SK-N-SH (cell line): ENCODE measurements at regions not wholly inside any gene's neighbourhood (a gene's known extent, or its start where the extent isn't known, plus 50 kb on each side); places are given as distances from the start of the nearest gene placed in this dataset.

Experiments used
- CTCF ChIA-PET: fragments of 300-600, 350-600 bp; formaldehyde crosslinking; extraction: SDS; loops from one replicate; lab custom pipeline; 2021; lab: Yijun Ruan, JAX
- POLR2A ChIA-PET: fragments of 350-600 bp; sonication (Branson Sonifier 250); formaldehyde crosslinking; extraction: SDS; loops from one replicate; lab custom pipeline; 2020; ENCODE audit warnings: antibody characterized with exemption, inconsistent platforms; lab: Yijun Ruan, JAX
- DNase-seq: peaks from one replicate; pipeline ENCODE4 v3.0.0; 2012
- H2AFZ ChIP-seq: fragments of 200-600 bp; sonication (generic); 2 replicates; pipeline ENCODE4 v1.8.1; 2016; ENCODE audit warnings: antibody characterized with exemption, mild to moderate bottlenecking, low read depth
- H3F3A ChIP-seq: fragments of 200-600 bp; sonication (generic); replicated peaks from 2 replicates; pipeline ENCODE3; 2016; ENCODE audit warnings: antibody characterized with exemption, mild to moderate bottlenecking; ENCODE audit not compliant: insufficient read depth
- H3K27ac ChIP-seq, 2 experiments: fragments of 200-500 bp in 1 of 2; fragments of 200-600 bp in 1 of 2; sonication (Bioruptor generic) in 1 of 2; sonication (generic), shearing (Covaris generic) in 1 of 2; 2 replicates each; pipeline versions ENCODE4 v1.5.1 to v1.6.1; 2014 to 2016; ENCODE audit warnings: low read depth in 2 of 2, inconsistent platforms in 1 of 2, low read length in 1 of 2, mild to moderate bottlenecking in 1 of 2, mixed read lengths in 1 of 2
- H3K27me3 ChIP-seq: fragments of 200-600 bp; sonication (generic), shearing (Covaris generic); 2 replicates; pipeline ENCODE4 v1.6.1; 2016; ENCODE audit warnings: mixed run types; ENCODE audit not compliant: insufficient read depth
- H3K36me3 ChIP-seq, 2 experiments: fragments of 200-500 bp in 1 of 2; fragments of 200-600 bp in 1 of 2; sonication (Bioruptor generic) in 1 of 2; sonication (generic) in 1 of 2; replicated peaks in 1 of 2; 2 replicates each; pipeline versions ENCODE3 to v1.5.1; 2014 to 2016; ENCODE audit warnings: low read length in 1 of 2, mild to moderate bottlenecking in 1 of 2; ENCODE audit not compliant: insufficient read depth in 2 of 2, control insufficient read depth in 1 of 2
- H3K4me1 ChIP-seq, 2 experiments: fragments of 200-500 bp in 1 of 2; fragments of 200-600 bp in 1 of 2; sonication (Bioruptor generic) in 1 of 2; sonication (generic), shearing (Covaris generic) in 1 of 2; 2 replicates each; pipeline versions ENCODE4 v1.5.1 to v1.6.1; 2014 to 2016; ENCODE audit warnings: low read depth in 1 of 2, low read length in 1 of 2, mixed run types in 1 of 2; ENCODE audit not compliant: insufficient read depth in 2 of 2, control insufficient read depth in 1 of 2
- H3K4me2 ChIP-seq: fragments of 200-600 bp; sonication (generic), shearing (Covaris generic); 2 replicates; pipeline ENCODE4 v1.6.1; 2017; ENCODE audit warnings: mixed run types
- H3K4me3 ChIP-seq, 2 experiments: fragments of 200-500 bp in 1 of 2; fragments of 200-600 bp in 1 of 2; sonication (Bioruptor generic) in 1 of 2; sonication (generic), shearing (Covaris generic) in 1 of 2; 2 replicates each; pipeline versions ENCODE4 v1.5.1 to v1.8.1; 2014 to 2016; ENCODE audit warnings: low read depth in 2 of 2, inconsistent platforms in 1 of 2, low read length in 1 of 2, mild to moderate bottlenecking in 1 of 2, mixed read lengths in 1 of 2, moderate library complexity in 1 of 2
- H3K79me2 ChIP-seq: fragments of 200-600 bp; sonication (generic); 2 replicates; pipeline ENCODE4 v1.8.1; 2017; ENCODE audit warnings: mild to moderate bottlenecking; ENCODE audit not compliant: insufficient read depth
- H3K9ac ChIP-seq: fragments of 200-600 bp; sonication (generic); 2 replicates; pipeline ENCODE4 v1.6.1; 2017; ENCODE audit warnings: mixed run types
- H3K9me2 ChIP-seq: fragments of 200-600 bp; sonication (generic); 2 replicates; pipeline ENCODE4 v1.6.1; 2017; ENCODE audit warnings: mixed run types
- H3K9me3 ChIP-seq: fragments of 200-600 bp; sonication (generic); 2 replicates; pipeline ENCODE4 v1.6.1; 2017; ENCODE audit warnings: mixed run types, mild to moderate bottlenecking, moderate library complexity
- H4K20me1 ChIP-seq: fragments of 200-600 bp; sonication (generic); 2 replicates; pipeline ENCODE4 v1.6.1; 2017; ENCODE audit warnings: mild to moderate bottlenecking, mixed run types; ENCODE audit not compliant: insufficient read depth
- CHD2 ChIP-seq: fragments of 150-350 bp; IDR thresholded peaks from 2 replicates; pipeline ENCODE4 v1.6.1; 2018; ENCODE audit warnings: low read length; ENCODE audit not compliant: partially characterized antibody
- EP300 ChIP-seq, 2 experiments: IDR thresholded peaks; 2 replicates each; pipeline versions ENCODE4 v1.4.0 to v1.6.1; 2012; ENCODE audit warnings: borderline replicate concordance in 1 of 2, low read depth in 1 of 2, low read length in 1 of 2
- EZH2phosphoT487 ChIP-seq: fragments of 200-600 bp; sonication (generic); IDR thresholded peaks from 2 replicates; pipeline ENCODE4 v1.6.1; 2017; ENCODE audit warnings: low read depth, mixed run types, mild to moderate bottlenecking, antibody characterized with exemption, moderate library complexity, borderline replicate concordance
- FOSL2 ChIP-seq: IDR thresholded peaks from 2 replicates; pipeline ENCODE4 v1.4.0; 2012; ENCODE audit warnings: low read depth, mild to moderate bottlenecking, moderate library complexity, borderline replicate concordance
- FOXJ3 ChIP-seq: sonication (generic); formaldehyde crosslinking; IDR thresholded peaks from 2 replicates; pipeline ENCODE4 v1.5.1; 2020; ENCODE audit warnings: mild to moderate bottlenecking, missing genetic modification reagents
- GABPA ChIP-seq: IDR thresholded peaks from 2 replicates; pipeline ENCODE4 v1.4.0; 2012; ENCODE audit warnings: low read depth, mild to moderate bottlenecking
- JUND ChIP-seq: IDR thresholded peaks from 2 replicates; pipeline ENCODE4 v1.4.0; 2012
- POLR2AphosphoS5 ChIP-seq: IDR thresholded peaks from 2 replicates; pipeline ENCODE4 v1.6.1; 2012; ENCODE audit warnings: low read depth, low read length
- RAD21 ChIP-seq: IDR thresholded peaks from 2 replicates; pipeline ENCODE4 v1.6.1; 2012; ENCODE audit warnings: mild to moderate bottlenecking, low read length
- RCOR1 ChIP-seq: fragments of 150-350 bp; IDR thresholded peaks from 2 replicates; pipeline ENCODE4 v1.6.1; 2017; ENCODE audit warnings: antibody characterized with exemption, low read length
- RXRA ChIP-seq: IDR thresholded peaks from 2 replicates; pipeline ENCODE4 v1.4.0; 2012; ENCODE audit warnings: low read depth, mild to moderate bottlenecking, borderline replicate concordance
- SMC3 ChIP-seq: IDR thresholded peaks from 2 replicates; pipeline ENCODE4 v1.6.1; 2012; ENCODE audit warnings: low read depth, low read length, improper control_type of control experiment
- TCF12 ChIP-seq: IDR thresholded peaks from 2 replicates; pipeline ENCODE4 v1.4.0; 2012
- TEAD4 ChIP-seq: IDR thresholded peaks from 2 replicates; pipeline ENCODE4 v1.4.0; 2012; ENCODE audit warnings: mild to moderate bottlenecking, borderline replicate concordance; ENCODE audit not compliant: insufficient read depth
- YY1 ChIP-seq: IDR thresholded peaks from 2 replicates; pipeline ENCODE4 v1.4.0; 2012; ENCODE audit warnings: low read depth, mild to moderate bottlenecking
- WGBS: methylation state at CpG from one replicate; pipeline ENCODE4 v1.1.6; 2017; ENCODE audit warnings: low lambda C conversion rate; 5-methylcytosine and 5-hydroxymethylcytosine counted together
- TF ChIP-seq, protein P1 (sequence below): IDR thresholded peaks from 2 replicates; pipeline ENCODE4 v1.4.0; 2012; ENCODE audit warnings: low read depth
- TF ChIP-seq, protein P2 (sequence below): IDR thresholded peaks from 2 replicates; pipeline ENCODE4 v1.6.1; 2012; ENCODE audit warnings: mild to moderate bottlenecking, low read depth, low read length, moderate library complexity
- TF ChIP-seq, protein P3 (sequence below): fragments of 200-600 bp; sonication (generic); IDR thresholded peaks from 2 replicates; pipeline ENCODE4 v1.6.1; 2017; ENCODE audit warnings: antibody characterized with exemption, mild to moderate bottlenecking, moderate library complexity
- TF ChIP-seq, protein P4 (sequence below): IDR thresholded peaks from 2 replicates; pipeline ENCODE4 v1.4.0; 2012; ENCODE audit warnings: low read depth, borderline replicate concordance

DNA sequence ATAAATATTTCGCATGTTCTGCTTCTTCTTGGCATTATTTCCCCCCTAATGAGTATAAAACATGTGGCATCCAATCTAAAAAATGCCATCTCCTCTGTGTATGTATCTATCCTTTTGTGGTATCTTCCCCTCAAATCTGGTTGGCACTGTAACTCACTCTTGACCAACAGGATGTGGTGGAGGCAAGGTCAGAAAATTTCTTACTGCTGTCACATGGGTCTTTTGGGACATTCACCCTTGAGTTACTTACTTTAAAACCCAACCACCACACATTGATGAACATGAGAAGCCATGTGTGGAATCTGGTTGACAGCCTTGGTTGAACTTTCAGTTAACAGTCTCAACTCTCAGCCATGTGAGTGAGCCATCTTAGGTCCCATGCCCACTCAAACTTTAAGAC, 516.9 kb downstream of the SLC16A7 start:
- Histone ChIP-seq H3K4me2 (no peak overlapping the region), H3K4me3 (no peak overlapping the region)
- POLR2A ChIA-PET, result no interaction called here

DNA sequence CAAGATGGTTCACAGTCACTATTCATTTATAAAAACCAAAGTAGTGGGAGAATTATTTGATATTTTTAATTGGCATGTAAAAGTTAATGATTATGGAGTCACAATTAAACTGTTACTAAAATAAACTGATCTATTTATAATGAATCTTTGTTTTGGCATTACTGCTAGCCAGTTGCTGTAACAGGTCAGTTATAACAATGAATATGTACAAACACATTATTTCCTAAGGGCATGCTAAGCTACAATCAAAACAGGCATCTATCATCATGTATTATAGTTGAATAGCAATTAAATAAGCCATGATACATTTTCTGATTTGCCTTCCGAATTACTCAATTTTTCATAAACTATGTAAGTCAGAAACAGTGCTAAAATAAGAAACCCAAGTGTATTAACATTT, 518.3 kb downstream of the SLC16A7 start:
- 3% methylated on average over 1 of the region's 1 CpG for whole genome bisulfite sequencing
- Histone ChIP-seq H3K36me3 (no peaks in the 10 kb centered on the region), H3K9me2 (no peaks in the 10 kb centered on the region), H3K27ac (no peak overlapping the region), H3K9ac (no peak overlapping the region), H3F3A (no peaks in the 10 kb centered on the region), H3K4me2 (no peak overlapping the region), H2AFZ (no peak overlapping the region), H3K79me2 (no peaks in the 10 kb centered on the region), H3K9me3 (no peaks in the 10 kb centered on the region), H3K4me3 (no peak overlapping the region), H3K4me1 (no peaks in the 10 kb centered on the region), H4K20me1 (no peaks in the 10 kb centered on the region), H3K27me3 (no peaks in the 10 kb centered on the region)
- DNase-seq, result no peak
- ChIA-PET CTCF (no interaction called here), POLR2A (no interaction called here)
- TF ChIP-seq, protein P1, sequence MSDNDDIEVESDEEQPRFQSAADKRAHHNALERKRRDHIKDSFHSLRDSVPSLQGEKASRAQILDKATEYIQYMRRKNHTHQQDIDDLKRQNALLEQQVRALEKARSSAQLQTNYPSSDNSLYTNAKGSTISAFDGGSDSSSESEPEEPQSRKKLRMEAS, result no peak
- TF ChIP-seq TCF12 (no peak), SMC3 (no peak), RAD21 (no peak), FOXJ3 (CRISPR knock-in tag) (no peak), RCOR1 (no peak), EP300 (IDR thresholded peaks at IDR 0.05; ENCODE audit: borderline replicate concordance in 1 of 2, low read depth in 1 of 2, low read length in 1 of 2) (no peak), JUND (no peak), RXRA (no peak), FOSL2 (no peak), YY1 (no peak), POLR2AphosphoS5 (no peak), GABPA (no peak), EZH2phosphoT487 (no peak)
- TF ChIP-seq, protein P2, sequence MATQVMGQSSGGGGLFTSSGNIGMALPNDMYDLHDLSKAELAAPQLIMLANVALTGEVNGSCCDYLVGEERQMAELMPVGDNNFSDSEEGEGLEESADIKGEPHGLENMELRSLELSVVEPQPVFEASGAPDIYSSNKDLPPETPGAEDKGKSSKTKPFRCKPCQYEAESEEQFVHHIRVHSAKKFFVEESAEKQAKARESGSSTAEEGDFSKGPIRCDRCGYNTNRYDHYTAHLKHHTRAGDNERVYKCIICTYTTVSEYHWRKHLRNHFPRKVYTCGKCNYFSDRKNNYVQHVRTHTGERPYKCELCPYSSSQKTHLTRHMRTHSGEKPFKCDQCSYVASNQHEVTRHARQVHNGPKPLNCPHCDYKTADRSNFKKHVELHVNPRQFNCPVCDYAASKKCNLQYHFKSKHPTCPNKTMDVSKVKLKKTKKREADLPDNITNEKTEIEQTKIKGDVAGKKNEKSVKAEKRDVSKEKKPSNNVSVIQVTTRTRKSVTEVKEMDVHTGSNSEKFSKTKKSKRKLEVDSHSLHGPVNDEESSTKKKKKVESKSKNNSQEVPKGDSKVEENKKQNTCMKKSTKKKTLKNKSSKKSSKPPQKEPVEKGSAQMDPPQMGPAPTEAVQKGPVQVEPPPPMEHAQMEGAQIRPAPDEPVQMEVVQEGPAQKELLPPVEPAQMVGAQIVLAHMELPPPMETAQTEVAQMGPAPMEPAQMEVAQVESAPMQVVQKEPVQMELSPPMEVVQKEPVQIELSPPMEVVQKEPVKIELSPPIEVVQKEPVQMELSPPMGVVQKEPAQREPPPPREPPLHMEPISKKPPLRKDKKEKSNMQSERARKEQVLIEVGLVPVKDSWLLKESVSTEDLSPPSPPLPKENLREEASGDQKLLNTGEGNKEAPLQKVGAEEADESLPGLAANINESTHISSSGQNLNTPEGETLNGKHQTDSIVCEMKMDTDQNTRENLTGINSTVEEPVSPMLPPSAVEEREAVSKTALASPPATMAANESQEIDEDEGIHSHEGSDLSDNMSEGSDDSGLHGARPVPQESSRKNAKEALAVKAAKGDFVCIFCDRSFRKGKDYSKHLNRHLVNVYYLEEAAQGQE, result no peak
- TF ChIP-seq, protein P3, sequence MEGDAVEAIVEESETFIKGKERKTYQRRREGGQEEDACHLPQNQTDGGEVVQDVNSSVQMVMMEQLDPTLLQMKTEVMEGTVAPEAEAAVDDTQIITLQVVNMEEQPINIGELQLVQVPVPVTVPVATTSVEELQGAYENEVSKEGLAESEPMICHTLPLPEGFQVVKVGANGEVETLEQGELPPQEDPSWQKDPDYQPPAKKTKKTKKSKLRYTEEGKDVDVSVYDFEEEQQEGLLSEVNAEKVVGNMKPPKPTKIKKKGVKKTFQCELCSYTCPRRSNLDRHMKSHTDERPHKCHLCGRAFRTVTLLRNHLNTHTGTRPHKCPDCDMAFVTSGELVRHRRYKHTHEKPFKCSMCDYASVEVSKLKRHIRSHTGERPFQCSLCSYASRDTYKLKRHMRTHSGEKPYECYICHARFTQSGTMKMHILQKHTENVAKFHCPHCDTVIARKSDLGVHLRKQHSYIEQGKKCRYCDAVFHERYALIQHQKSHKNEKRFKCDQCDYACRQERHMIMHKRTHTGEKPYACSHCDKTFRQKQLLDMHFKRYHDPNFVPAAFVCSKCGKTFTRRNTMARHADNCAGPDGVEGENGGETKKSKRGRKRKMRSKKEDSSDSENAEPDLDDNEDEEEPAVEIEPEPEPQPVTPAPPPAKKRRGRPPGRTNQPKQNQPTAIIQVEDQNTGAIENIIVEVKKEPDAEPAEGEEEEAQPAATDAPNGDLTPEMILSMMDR, result no peak
- TF ChIP-seq, protein P4, sequence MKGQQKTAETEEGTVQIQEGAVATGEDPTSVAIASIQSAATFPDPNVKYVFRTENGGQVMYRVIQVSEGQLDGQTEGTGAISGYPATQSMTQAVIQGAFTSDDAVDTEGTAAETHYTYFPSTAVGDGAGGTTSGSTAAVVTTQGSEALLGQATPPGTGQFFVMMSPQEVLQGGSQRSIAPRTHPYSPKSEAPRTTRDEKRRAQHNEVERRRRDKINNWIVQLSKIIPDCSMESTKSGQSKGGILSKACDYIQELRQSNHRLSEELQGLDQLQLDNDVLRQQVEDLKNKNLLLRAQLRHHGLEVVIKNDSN, result no peak

More for the DNA sequence above, 516.9 kb downstream of the SLC16A7 start:
- 0% methylated on average over 1 of the region's 1 CpG for WGBS
- no peaks in the 10 kb centered on the region for H3K9me3 ChIP-seq
- CTCF ChIA-PET, result no interaction called here
- H3K27me3 ChIP-seq, result no peaks in the 10 kb centered on the region
- TF ChIP-seq CHD2 (no peak), TEAD4 (no peak), POLR2AphosphoS5 (no peak), FOXJ3 (CRISPR knock-in tag) (no peak), FOSL2 (no peak), EZH2phosphoT487 (no peak), TCF12 (no peak)
- TF ChIP-seq, protein P3, result no peak
- H3K36me3 ChIP-seq, result no peaks in the 10 kb centered on the region
- no peak overlapping the region for H2AFZ ChIP-seq
- DNase-seq, result no peak
- no peaks in the 10 kb centered on the region for H3K4me1 ChIP-seq
- H3F3A ChIP-seq, result no peaks in the 10 kb centered on the region
- no peaks in the 10 kb centered on the region for H4K20me1 ChIP-seq
- no peak overlapping the region for H3K27ac ChIP-seq
- no peak overlapping the region for H3K9ac ChIP-seq
- no peaks in the 10 kb centered on the region for H3K9me2 ChIP-seq
- H3K79me2 ChIP-seq, result no peaks in the 10 kb centered on the region
